H1 (cell line): ENCODE measurements at regions not wholly inside any gene's neighbourhood (a gene's known extent, or its start where the extent isn't known, plus 50 kb on each side); places are given as distances from the start of the nearest gene placed in this dataset.

Experiments used
- CBX8 ChIP-seq: fragments of 300-800, 300-1000 bp; sonication (generic); IDR thresholded peaks from 2 replicates; pipeline ENCODE4 v1.7.1; 2016; ENCODE audit warnings: low read depth, low read length, borderline replicate concordance
- CREB1 ChIP-seq: IDR thresholded peaks from 2 replicates; pipeline ENCODE4 v1.6.1; 2012; ENCODE audit warnings: inconsistent platforms
- GABPA ChIP-seq: IDR thresholded peaks from 2 replicates; pipeline ENCODE4 v1.6.1; 2011; ENCODE audit warnings: mild to moderate bottlenecking, low read length, moderate library complexity, borderline replicate concordance; ENCODE audit not compliant: insufficient read depth
- SAP30 ChIP-seq: fragments of 300-600 bp; sonication (generic); IDR thresholded peaks from 2 replicates; pipeline ENCODE4 v1.7.1; 2012; ENCODE audit warnings: low read length, moderate library complexity, mild to moderate bottlenecking, inconsistent platforms; ENCODE audit not compliant: insufficient read depth, insufficient replicate concordance
- SP1 ChIP-seq: IDR thresholded peaks from 2 replicates; pipeline ENCODE4 v1.6.1; 2011; ENCODE audit warnings: low read depth, low read length
- TF ChIP-seq, protein P1 (sequence below), 3 experiments: IDR thresholded peaks; 1 replicate in 2 of 3; 2 replicates in 1 of 3; pipeline versions ENCODE4 v1.5.1 to v1.6.1; 2011; ENCODE audit warnings: low read length in 3 of 3, mild to moderate bottlenecking in 3 of 3, inconsistent platforms in 2 of 3, low read depth in 1 of 3, moderate library complexity in 1 of 3; ENCODE audit not compliant: insufficient read depth in 1 of 3; ENCODE audit errors: control extremely low read depth in 1 of 3
- TF ChIP-seq, protein P2 (sequence below): fragments of 300-600 bp; sonication (generic); IDR thresholded peaks from 2 replicates; pipeline ENCODE4 v1.7.1; 2012; ENCODE audit warnings: low read length, moderate library complexity, mild to moderate bottlenecking, inconsistent platforms; ENCODE audit not compliant: insufficient replicate concordance

DNA sequence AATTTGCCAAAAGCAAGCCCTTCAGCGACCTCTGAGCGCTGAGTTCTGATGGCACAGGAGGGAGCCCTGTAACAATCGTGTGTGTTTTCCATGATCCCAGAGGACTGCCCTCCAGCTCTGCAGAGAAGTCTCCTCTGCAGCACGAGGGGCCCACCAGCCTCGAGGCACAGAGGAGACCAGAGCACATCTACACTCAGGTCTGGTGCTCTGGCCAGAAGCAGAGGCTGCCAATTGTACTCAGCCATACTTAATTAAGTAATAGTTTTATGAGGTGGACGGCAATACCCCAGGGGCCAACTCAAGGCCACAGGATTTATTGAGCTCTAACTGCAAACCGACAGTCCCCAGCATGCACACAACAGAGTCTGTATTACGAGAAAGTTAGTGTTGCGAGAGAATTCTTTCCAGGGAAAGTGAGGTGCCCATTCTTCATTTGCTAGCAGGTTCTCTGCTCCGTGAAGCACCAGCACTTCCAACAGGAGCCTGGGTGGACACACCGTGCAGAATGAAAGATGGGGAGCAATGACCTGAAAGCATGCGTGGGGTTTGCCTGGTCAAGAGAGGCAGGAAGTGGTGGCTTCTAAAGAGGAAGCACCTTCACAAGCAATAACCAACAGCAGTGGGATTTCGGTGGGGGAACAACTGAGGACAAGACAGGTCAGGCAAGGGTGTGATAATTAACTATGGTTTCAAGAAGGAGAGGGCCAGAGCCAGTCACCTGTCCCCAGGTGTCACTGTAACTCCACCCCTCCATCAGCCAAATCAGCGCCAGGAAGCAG lies 92.8 kb upstream of the FOXC1 start (continued):
- TF ChIP-seq, protein P1, sequence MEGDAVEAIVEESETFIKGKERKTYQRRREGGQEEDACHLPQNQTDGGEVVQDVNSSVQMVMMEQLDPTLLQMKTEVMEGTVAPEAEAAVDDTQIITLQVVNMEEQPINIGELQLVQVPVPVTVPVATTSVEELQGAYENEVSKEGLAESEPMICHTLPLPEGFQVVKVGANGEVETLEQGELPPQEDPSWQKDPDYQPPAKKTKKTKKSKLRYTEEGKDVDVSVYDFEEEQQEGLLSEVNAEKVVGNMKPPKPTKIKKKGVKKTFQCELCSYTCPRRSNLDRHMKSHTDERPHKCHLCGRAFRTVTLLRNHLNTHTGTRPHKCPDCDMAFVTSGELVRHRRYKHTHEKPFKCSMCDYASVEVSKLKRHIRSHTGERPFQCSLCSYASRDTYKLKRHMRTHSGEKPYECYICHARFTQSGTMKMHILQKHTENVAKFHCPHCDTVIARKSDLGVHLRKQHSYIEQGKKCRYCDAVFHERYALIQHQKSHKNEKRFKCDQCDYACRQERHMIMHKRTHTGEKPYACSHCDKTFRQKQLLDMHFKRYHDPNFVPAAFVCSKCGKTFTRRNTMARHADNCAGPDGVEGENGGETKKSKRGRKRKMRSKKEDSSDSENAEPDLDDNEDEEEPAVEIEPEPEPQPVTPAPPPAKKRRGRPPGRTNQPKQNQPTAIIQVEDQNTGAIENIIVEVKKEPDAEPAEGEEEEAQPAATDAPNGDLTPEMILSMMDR (IDR thresholded peaks at IDR 0.05; ENCODE audit: control extremely low read depth in 1 of 3, insufficient read depth in 1 of 3, low read depth in 1 of 3, low read length in 3 of 3): no peak
- TF ChIP-seq GABPA (no peak), SAP30 (no peak), CREB1 (no peak), CBX8 (no peak), SP1 (no peak)
- TF ChIP-seq, protein P2, sequence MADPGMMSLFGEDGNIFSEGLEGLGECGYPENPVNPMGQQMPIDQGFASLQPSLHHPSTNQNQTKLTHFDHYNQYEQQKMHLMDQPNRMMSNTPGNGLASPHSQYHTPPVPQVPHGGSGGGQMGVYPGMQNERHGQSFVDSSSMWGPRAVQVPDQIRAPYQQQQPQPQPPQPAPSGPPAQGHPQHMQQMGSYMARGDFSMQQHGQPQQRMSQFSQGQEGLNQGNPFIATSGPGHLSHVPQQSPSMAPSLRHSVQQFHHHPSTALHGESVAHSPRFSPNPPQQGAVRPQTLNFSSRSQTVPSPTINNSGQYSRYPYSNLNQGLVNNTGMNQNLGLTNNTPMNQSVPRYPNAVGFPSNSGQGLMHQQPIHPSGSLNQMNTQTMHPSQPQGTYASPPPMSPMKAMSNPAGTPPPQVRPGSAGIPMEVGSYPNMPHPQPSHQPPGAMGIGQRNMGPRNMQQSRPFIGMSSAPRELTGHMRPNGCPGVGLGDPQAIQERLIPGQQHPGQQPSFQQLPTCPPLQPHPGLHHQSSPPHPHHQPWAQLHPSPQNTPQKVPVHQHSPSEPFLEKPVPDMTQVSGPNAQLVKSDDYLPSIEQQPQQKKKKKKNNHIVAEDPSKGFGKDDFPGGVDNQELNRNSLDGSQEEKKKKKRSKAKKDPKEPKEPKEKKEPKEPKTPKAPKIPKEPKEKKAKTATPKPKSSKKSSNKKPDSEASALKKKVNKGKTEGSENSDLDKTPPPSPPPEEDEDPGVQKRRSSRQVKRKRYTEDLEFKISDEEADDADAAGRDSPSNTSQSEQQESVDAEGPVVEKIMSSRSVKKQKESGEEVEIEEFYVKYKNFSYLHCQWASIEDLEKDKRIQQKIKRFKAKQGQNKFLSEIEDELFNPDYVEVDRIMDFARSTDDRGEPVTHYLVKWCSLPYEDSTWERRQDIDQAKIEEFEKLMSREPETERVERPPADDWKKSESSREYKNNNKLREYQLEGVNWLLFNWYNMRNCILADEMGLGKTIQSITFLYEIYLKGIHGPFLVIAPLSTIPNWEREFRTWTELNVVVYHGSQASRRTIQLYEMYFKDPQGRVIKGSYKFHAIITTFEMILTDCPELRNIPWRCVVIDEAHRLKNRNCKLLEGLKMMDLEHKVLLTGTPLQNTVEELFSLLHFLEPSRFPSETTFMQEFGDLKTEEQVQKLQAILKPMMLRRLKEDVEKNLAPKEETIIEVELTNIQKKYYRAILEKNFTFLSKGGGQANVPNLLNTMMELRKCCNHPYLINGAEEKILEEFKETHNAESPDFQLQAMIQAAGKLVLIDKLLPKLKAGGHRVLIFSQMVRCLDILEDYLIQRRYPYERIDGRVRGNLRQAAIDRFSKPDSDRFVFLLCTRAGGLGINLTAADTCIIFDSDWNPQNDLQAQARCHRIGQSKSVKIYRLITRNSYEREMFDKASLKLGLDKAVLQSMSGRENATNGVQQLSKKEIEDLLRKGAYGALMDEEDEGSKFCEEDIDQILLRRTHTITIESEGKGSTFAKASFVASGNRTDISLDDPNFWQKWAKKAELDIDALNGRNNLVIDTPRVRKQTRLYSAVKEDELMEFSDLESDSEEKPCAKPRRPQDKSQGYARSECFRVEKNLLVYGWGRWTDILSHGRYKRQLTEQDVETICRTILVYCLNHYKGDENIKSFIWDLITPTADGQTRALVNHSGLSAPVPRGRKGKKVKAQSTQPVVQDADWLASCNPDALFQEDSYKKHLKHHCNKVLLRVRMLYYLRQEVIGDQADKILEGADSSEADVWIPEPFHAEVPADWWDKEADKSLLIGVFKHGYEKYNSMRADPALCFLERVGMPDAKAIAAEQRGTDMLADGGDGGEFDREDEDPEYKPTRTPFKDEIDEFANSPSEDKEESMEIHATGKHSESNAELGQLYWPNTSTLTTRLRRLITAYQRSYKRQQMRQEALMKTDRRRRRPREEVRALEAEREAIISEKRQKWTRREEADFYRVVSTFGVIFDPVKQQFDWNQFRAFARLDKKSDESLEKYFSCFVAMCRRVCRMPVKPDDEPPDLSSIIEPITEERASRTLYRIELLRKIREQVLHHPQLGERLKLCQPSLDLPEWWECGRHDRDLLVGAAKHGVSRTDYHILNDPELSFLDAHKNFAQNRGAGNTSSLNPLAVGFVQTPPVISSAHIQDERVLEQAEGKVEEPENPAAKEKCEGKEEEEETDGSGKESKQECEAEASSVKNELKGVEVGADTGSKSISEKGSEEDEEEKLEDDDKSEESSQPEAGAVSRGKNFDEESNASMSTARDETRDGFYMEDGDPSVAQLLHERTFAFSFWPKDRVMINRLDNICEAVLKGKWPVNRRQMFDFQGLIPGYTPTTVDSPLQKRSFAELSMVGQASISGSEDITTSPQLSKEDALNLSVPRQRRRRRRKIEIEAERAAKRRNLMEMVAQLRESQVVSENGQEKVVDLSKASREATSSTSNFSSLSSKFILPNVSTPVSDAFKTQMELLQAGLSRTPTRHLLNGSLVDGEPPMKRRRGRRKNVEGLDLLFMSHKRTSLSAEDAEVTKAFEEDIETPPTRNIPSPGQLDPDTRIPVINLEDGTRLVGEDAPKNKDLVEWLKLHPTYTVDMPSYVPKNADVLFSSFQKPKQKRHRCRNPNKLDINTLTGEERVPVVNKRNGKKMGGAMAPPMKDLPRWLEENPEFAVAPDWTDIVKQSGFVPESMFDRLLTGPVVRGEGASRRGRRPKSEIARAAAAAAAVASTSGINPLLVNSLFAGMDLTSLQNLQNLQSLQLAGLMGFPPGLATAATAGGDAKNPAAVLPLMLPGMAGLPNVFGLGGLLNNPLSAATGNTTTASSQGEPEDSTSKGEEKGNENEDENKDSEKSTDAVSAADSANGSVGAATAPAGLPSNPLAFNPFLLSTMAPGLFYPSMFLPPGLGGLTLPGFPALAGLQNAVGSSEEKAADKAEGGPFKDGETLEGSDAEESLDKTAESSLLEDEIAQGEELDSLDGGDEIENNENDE: no peak
